Astrocyte of the spinal cord (primary cell): ENCODE measurements at regions not wholly inside any gene's neighbourhood (a gene's known extent, or its start where the extent isn't known, plus 50 kb on each side); places are given as distances from the start of the nearest gene placed in this dataset.
A peak's percentile ranks its signal among the peaks of the same experiment; 100 is the strongest.

Experiments
- DNase-seq: peaks from one replicate; pipeline ENCODE4 v3.0.0; 2011; ENCODE audit warnings: low read depth, low spot score
- H3K4me3 ChIP-seq: 2 replicates; pipeline ENCODE4 v1.5.1; 2011; ENCODE audit warnings: low read depth, mild to moderate bottlenecking, low read length, moderate library complexity
- CTCF ChIP-seq: IDR thresholded peaks from 2 replicates; pipeline ENCODE4 v1.5.1; 2012; ENCODE audit warnings: low read depth, mild to moderate bottlenecking, low read length, inconsistent platforms
- in situ Hi-C: cut with HindIII; loops from 2 replicates; pipeline ENCODE4 v1.10.0; 2017; ENCODE audit warnings: low sequenced_read_pairs

GRCh38 chr6:22949967-22950366, 380.6 kb downstream of the HDGFL1 start:
- H3K4me3 ChIP-seq: no peak overlapping the region
- in situ Hi-C loops: no loop called here
- TF ChIP-seq CTCF: no peak
- DNase-seq: no peak

GRCh38 chr6:22952097-22952496, 382.7 kb downstream of the HDGFL1 start:
- TF ChIP-seq CTCF: no peak
- no peak for DNase-seq
- in situ Hi-C loops: no loop called here
- H3K4me3 ChIP-seq: no peak overlapping the region

GRCh38 chr6:22954749-22955385, 385.5 kb downstream of the HDGFL1 start:
- in situ Hi-C loops: no loop called here
- peak; percentile 49 for DNase-seq
- H3K4me3 ChIP-seq: no peak overlapping the region
- TF ChIP-seq CTCF: no peak

- DNase-seq: no peak
- in situ Hi-C loops: no loop called here
- TF ChIP-seq CTCF: no peak
Observed at GRCh38 chr6:22956029-22956681, 386.8 kb downstream of the HDGFL1 start.

GRCh38 chr6:22958677-22959076, 389.3 kb downstream of the HDGFL1 start:
- no peak for DNase-seq
- TF ChIP-seq CTCF: no peak
- H3K4me3 ChIP-seq: no peak overlapping the region
- in situ Hi-C loops: no loop called here

More at GRCh38 chr6:22956029-22956681, 386.8 kb downstream of the HDGFL1 start:
- no peak overlapping the region for H3K4me3 ChIP-seq

GRCh38 chr6:22959571-22959970, 390.2 kb downstream of the HDGFL1 start:
- DNase-seq: no peak
- in situ Hi-C loops: no loop called here
- no peak overlapping the region for H3K4me3 ChIP-seq
- no peak for TF ChIP-seq CTCF
